ENCODE measurements at regions not wholly inside any gene's neighbourhood (a gene's known extent, or its start where the extent isn't known, plus 50 kb on each side); places are given as distances from the start of the nearest gene placed in this dataset.
A peak's percentile ranks its signal among the peaks of the same experiment; 100 is the strongest.

GRCh38 chr2:187143537-187143936 is 294.6 kb upstream of the ZSWIM2 start:
- Histone ChIP-seq H4K12ac (ENCODE audit: low read depth, low read length) (no peak overlapping the region), H2BK12ac (ENCODE audit: low read length) (no peak overlapping the region), H3K4me3 (ENCODE audit: low read depth, low read length) (no peak overlapping the region), H2AK5ac (ENCODE audit: low read length) (no peak overlapping the region), H3K27me3 (ENCODE audit: insufficient read depth, low read length) (no peaks in the 10 kb centered on the region), H3K79me2 (ENCODE audit: control insufficient read depth, insufficient read depth, low read length, poor library complexity) (no peaks in the 10 kb centered on the region), H3K4me1 (ENCODE audit: control insufficient read depth in 1 of 2, insufficient read depth in 2 of 2, low read length in 2 of 2) (no peaks in the 10 kb centered on the region), H3K9ac (ENCODE audit: low read length) (no peak overlapping the region), H3K36me3 (ENCODE audit: control insufficient read depth in 1 of 2, insufficient read depth in 2 of 2, low read length in 2 of 2) (no peaks in the 10 kb centered on the region), H3K9me3 (ENCODE audit: insufficient read depth, low read depth, low read length) (no peaks in the 10 kb centered on the region), H2AFZ (ENCODE audit: insufficient read depth, low read length, poor library complexity) (no peak overlapping the region), H4K91ac (ENCODE audit: low read depth, low read length) (no peak overlapping the region), H3K4me2 (ENCODE audit: low read length) (no peak overlapping the region), H3K27ac (ENCODE audit: low read depth, low read length) (no peak overlapping the region), H2BK5ac (ENCODE audit: low read depth, low read length, poor library complexity) (no peak overlapping the region), H3K4ac (ENCODE audit: low read depth, low read length) (no peak overlapping the region), H4K8ac (ENCODE audit: low read depth, low read length) (no peak overlapping the region), H3K18ac (ENCODE audit: low read length) (no peak overlapping the region), H3K23ac (ENCODE audit: low read length) (no peak overlapping the region), H3K79me1 (ENCODE audit: low read length) (no peaks in the 10 kb centered on the region), H3K14ac (ENCODE audit: low read length) (no peak overlapping the region), H2BK120ac (ENCODE audit: insufficient read depth, low read length, poor library complexity) (no peak overlapping the region)
- no peak for DNase-seq
- WGBS (ENCODE audit: extremely low coverage, insufficient coverage, insufficient read length), result no CpG with 5 or more reads among the region's 3 CpGs

GRCh38 chr2:187139469-187139868 is 290.5 kb upstream of the ZSWIM2 start:
- Histone ChIP-seq H3K23ac (ENCODE audit: low read length) (no peak overlapping the region), H3K14ac (ENCODE audit: low read length) (no peak overlapping the region), H2AFZ (ENCODE audit: insufficient read depth, low read length, poor library complexity) (no peak overlapping the region), H3K4me2 (ENCODE audit: low read length) (no peak overlapping the region), H3K9me3 (ENCODE audit: insufficient read depth, low read depth, low read length) (no peaks in the 10 kb centered on the region), H3K27me3 (ENCODE audit: insufficient read depth, low read length) (no peaks in the 10 kb centered on the region), H3K4me1 (ENCODE audit: control insufficient read depth in 1 of 2, insufficient read depth in 2 of 2, low read length in 2 of 2) (no peaks in the 10 kb centered on the region), H2BK120ac (ENCODE audit: insufficient read depth, low read length, poor library complexity) (no peak overlapping the region), H2BK12ac (ENCODE audit: low read length) (no peak overlapping the region), H3K27ac (ENCODE audit: low read depth, low read length) (no peak overlapping the region), H4K8ac (ENCODE audit: low read depth, low read length) (no peak overlapping the region), H4K12ac (ENCODE audit: low read depth, low read length) (no peak overlapping the region), H3K79me1 (ENCODE audit: low read length) (no peaks in the 10 kb centered on the region), H3K79me2 (ENCODE audit: control insufficient read depth, insufficient read depth, low read length, poor library complexity) (no peaks in the 10 kb centered on the region), H3K36me3 (ENCODE audit: control insufficient read depth in 1 of 2, insufficient read depth in 2 of 2, low read length in 2 of 2) (no peaks in the 10 kb centered on the region), H3K9ac (ENCODE audit: low read length) (no peak overlapping the region), H3K4me3 (ENCODE audit: low read depth, low read length) (no peak overlapping the region), H2AK5ac (ENCODE audit: low read length) (no peak overlapping the region), H2BK5ac (ENCODE audit: low read depth, low read length, poor library complexity) (no peak overlapping the region), H3K18ac (ENCODE audit: low read length) (no peak overlapping the region), H4K91ac (ENCODE audit: low read depth, low read length) (no peak overlapping the region), H3K4ac (ENCODE audit: low read depth, low read length) (no peak overlapping the region)
- DNase-seq, result no peak

GRCh38 chr2:187138265-187138664 is 289.3 kb upstream of the ZSWIM2 start:
- Histone ChIP-seq H2BK12ac (ENCODE audit: low read length) (no peak overlapping the region), H2BK5ac (ENCODE audit: low read depth, low read length, poor library complexity) (no peak overlapping the region), H3K4ac (ENCODE audit: low read depth, low read length) (no peak overlapping the region), H3K27me3 (ENCODE audit: insufficient read depth, low read length) (no peaks in the 10 kb centered on the region), H4K91ac (ENCODE audit: low read depth, low read length) (no peak overlapping the region), H3K27ac (ENCODE audit: low read depth, low read length) (no peak overlapping the region), H3K9ac (ENCODE audit: low read length) (no peak overlapping the region), H2BK120ac (ENCODE audit: insufficient read depth, low read length, poor library complexity) (no peak overlapping the region), H3K4me2 (ENCODE audit: low read length) (no peak overlapping the region), H3K23ac (ENCODE audit: low read length) (no peak overlapping the region), H3K36me3 (ENCODE audit: control insufficient read depth in 1 of 2, insufficient read depth in 2 of 2, low read length in 2 of 2) (no peaks in the 10 kb centered on the region), H3K4me3 (ENCODE audit: low read depth, low read length) (no peak overlapping the region), H4K8ac (ENCODE audit: low read depth, low read length) (no peak overlapping the region), H2AFZ (ENCODE audit: insufficient read depth, low read length, poor library complexity) (no peak overlapping the region), H3K4me1 (ENCODE audit: control insufficient read depth in 1 of 2, insufficient read depth in 2 of 2, low read length in 2 of 2) (no peaks in the 10 kb centered on the region), H4K12ac (ENCODE audit: low read depth, low read length) (no peak overlapping the region), H3K14ac (ENCODE audit: low read length) (no peak overlapping the region), H3K79me1 (ENCODE audit: low read length) (no peaks in the 10 kb centered on the region), H2AK5ac (ENCODE audit: low read length) (no peak overlapping the region), H3K79me2 (ENCODE audit: control insufficient read depth, insufficient read depth, low read length, poor library complexity) (no peaks in the 10 kb centered on the region), H3K9me3 (ENCODE audit: insufficient read depth, low read depth, low read length) (no peaks in the 10 kb centered on the region), H3K18ac (ENCODE audit: low read length) (no peak overlapping the region)
- DNase-seq, result peak in 1 of 2 donors; percentile 38
- WGBS (ENCODE audit: extremely low coverage, insufficient coverage, insufficient read length), result no CpG with 5 or more reads among the region's 1 CpG

- WGBS (ENCODE audit: extremely low coverage, insufficient coverage, insufficient read length), result no CpG with 5 or more reads among the region's 3 CpGs
- Histone ChIP-seq H3K4me3 (ENCODE audit: low read depth, low read length) (no peak overlapping the region), H2BK12ac (ENCODE audit: low read length) (no peak overlapping the region), H3K4me1 (ENCODE audit: control insufficient read depth in 1 of 2, insufficient read depth in 2 of 2, low read length in 2 of 2) (no peaks in the 10 kb centered on the region), H2BK5ac (ENCODE audit: low read depth, low read length, poor library complexity) (no peak overlapping the region), H3K14ac (ENCODE audit: low read length) (no peak overlapping the region), H3K9ac (ENCODE audit: low read length) (no peak overlapping the region), H4K12ac (ENCODE audit: low read depth, low read length) (no peak overlapping the region), H2AK5ac (ENCODE audit: low read length) (no peak overlapping the region), H3K79me2 (ENCODE audit: control insufficient read depth, insufficient read depth, low read length, poor library complexity) (no peaks in the 10 kb centered on the region), H3K23ac (ENCODE audit: low read length) (no peak overlapping the region), H4K8ac (ENCODE audit: low read depth, low read length) (no peak overlapping the region), H3K27me3 (ENCODE audit: insufficient read depth, low read length) (no peaks in the 10 kb centered on the region), H3K9me3 (ENCODE audit: insufficient read depth, low read depth, low read length) (no peaks in the 10 kb centered on the region), H3K79me1 (ENCODE audit: low read length) (no peaks in the 10 kb centered on the region), H3K4me2 (ENCODE audit: low read length) (no peak overlapping the region), H3K18ac (ENCODE audit: low read length) (no peak overlapping the region), H4K91ac (ENCODE audit: low read depth, low read length) (no peak overlapping the region), H2AFZ (ENCODE audit: insufficient read depth, low read length, poor library complexity) (no peak overlapping the region), H2BK120ac (ENCODE audit: insufficient read depth, low read length, poor library complexity) (no peak overlapping the region), H3K36me3 (ENCODE audit: control insufficient read depth in 1 of 2, insufficient read depth in 2 of 2, low read length in 2 of 2) (no peaks in the 10 kb centered on the region), H3K27ac (ENCODE audit: low read depth, low read length) (no peak overlapping the region), H3K4ac (ENCODE audit: low read depth, low read length) (no peak overlapping the region)
- no peak for DNase-seq
These were observed 287.7 kb upstream of the ZSWIM2 start for GRCh38 chr2:187136646-187137045.

DNA sequence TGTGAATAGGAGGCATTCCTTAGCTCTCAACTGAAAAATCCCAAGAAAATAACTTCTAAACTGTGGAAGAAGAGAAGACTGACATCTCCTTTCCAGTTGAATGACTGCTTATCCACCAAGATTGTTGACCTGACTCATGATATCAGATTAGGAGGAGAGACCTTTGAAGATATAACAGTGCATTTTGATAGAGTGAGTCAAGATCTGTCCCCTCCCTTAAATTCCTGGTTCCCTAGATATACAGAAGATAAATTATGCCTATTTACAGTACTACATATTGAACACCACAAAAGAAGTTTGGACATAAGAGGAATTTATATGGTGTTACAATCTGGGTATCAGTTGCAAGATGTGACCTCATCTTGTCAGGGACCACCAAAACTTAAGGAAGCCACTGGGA is 285.3 kb upstream of the ZSWIM2 start:
- H2BK12ac ChIP-seq (ENCODE audit: low read length), result no peak overlapping the region
- no peak overlapping the region for H3K27ac ChIP-seq (ENCODE audit: low read depth, low read length)
- no peaks in the 10 kb centered on the region for H3K4me1 ChIP-seq (ENCODE audit: control insufficient read depth in 1 of 2, insufficient read depth in 2 of 2, low read length in 2 of 2)
- no peak overlapping the region for H3K14ac ChIP-seq (ENCODE audit: low read length)
- H3K4me2 ChIP-seq (ENCODE audit: low read length), result no peak overlapping the region
- H3K36me3 ChIP-seq (ENCODE audit: control insufficient read depth in 1 of 2, insufficient read depth in 2 of 2, low read length in 2 of 2), result no peaks in the 10 kb centered on the region
- no peaks in the 10 kb centered on the region for H3K9me3 ChIP-seq (ENCODE audit: insufficient read depth, low read depth, low read length)
- H3K4me3 ChIP-seq (ENCODE audit: low read depth, low read length), result no peak overlapping the region
- no peak overlapping the region for H3K4ac ChIP-seq (ENCODE audit: low read depth, low read length)
- H3K23ac ChIP-seq (ENCODE audit: low read length), result no peak overlapping the region
- H3K79me2 ChIP-seq (ENCODE audit: control insufficient read depth, insufficient read depth, low read length, poor library complexity), result no peaks in the 10 kb centered on the region
- H3K9ac ChIP-seq (ENCODE audit: low read length), result no peak overlapping the region
- no peak overlapping the region for H2AK5ac ChIP-seq (ENCODE audit: low read length)
- H3K27me3 ChIP-seq (ENCODE audit: insufficient read depth, low read length), result no peaks in the 10 kb centered on the region
- H4K91ac ChIP-seq (ENCODE audit: low read depth, low read length), result no peak overlapping the region
- H4K12ac ChIP-seq (ENCODE audit: low read depth, low read length), result no peak overlapping the region
- no peak overlapping the region for H3K18ac ChIP-seq (ENCODE audit: low read length)
- H2BK120ac ChIP-seq (ENCODE audit: insufficient read depth, low read length, poor library complexity), result no peak overlapping the region
- H2AFZ ChIP-seq (ENCODE audit: insufficient read depth, low read length, poor library complexity), result no peak overlapping the region
- H3K79me1 ChIP-seq (ENCODE audit: low read length), result no peaks in the 10 kb centered on the region
- H2BK5ac ChIP-seq (ENCODE audit: low read depth, low read length, poor library complexity), result no peak overlapping the region
- no peak for DNase-seq
- no peak overlapping the region for H4K8ac ChIP-seq (ENCODE audit: low read depth, low read length)
